SK-N-MC (cell line): ENCODE measurements at regions not wholly inside any gene's neighbourhood (a gene's known extent, or its start where the extent isn't known, plus 50 kb on each side); places are given as distances from the start of the nearest gene placed in this dataset.

ENCODE experiments used
- DNase-seq: peaks from one replicate; pipeline ENCODE4 v3.0.0-alpha.2; 2011; ENCODE audit warnings: low read depth, low spot score
- H3K27ac ChIP-seq: fragments of 200-600 bp; sonication (generic); 2 replicates; pipeline ENCODE4 v1.5.1; 2016; ENCODE audit warnings: mixed run types
- H3K36me3 ChIP-seq: fragments of 200-600 bp; sonication (generic); 2 replicates; pipeline ENCODE4 v1.6.1; 2017; ENCODE audit warnings: antibody characterized with exemption, low read length, mixed read lengths; ENCODE audit not compliant: insufficient read depth
- H3K4me3 ChIP-seq: fragments of 200-600 bp; sonication (generic); 2 replicates; pipeline ENCODE4 v1.5.1; 2016
- H3K9ac ChIP-seq: fragments of 200-600 bp; sonication (generic); 2 replicates; pipeline ENCODE4 v1.8.0; 2017; ENCODE audit warnings: mixed run types, mixed read lengths; ENCODE audit not compliant: insufficient read length
- H3K9me3 ChIP-seq: fragments of 200-600 bp; sonication (generic); 2 replicates; pipeline ENCODE4 v1.6.1; 2017; ENCODE audit warnings: low read depth, mild to moderate bottlenecking, antibody characterized with exemption, low read length, moderate library complexity, mixed read lengths
- EZH2 ChIP-seq: fragments of 200-600 bp; sonication (generic); IDR thresholded peaks from one replicate; pipeline ENCODE4 v1.6.1; 2017; ENCODE audit warnings: antibody characterized with exemption
- FOXP2 ChIP-seq: optimal IDR thresholded peaks from 2 replicates; pipeline ENCODE3; 2011; ENCODE audit warnings: mild to moderate bottlenecking, moderate library complexity; ENCODE audit not compliant: insufficient read depth; ENCODE audit errors: extremely low read length, control extremely low read depth
- POLR2AphosphoS5 ChIP-seq: IDR thresholded peaks from 2 replicates; pipeline ENCODE4 v1.6.1; 2012; ENCODE audit warnings: mild to moderate bottlenecking, low read depth, low read length, borderline replicate concordance

DNA sequence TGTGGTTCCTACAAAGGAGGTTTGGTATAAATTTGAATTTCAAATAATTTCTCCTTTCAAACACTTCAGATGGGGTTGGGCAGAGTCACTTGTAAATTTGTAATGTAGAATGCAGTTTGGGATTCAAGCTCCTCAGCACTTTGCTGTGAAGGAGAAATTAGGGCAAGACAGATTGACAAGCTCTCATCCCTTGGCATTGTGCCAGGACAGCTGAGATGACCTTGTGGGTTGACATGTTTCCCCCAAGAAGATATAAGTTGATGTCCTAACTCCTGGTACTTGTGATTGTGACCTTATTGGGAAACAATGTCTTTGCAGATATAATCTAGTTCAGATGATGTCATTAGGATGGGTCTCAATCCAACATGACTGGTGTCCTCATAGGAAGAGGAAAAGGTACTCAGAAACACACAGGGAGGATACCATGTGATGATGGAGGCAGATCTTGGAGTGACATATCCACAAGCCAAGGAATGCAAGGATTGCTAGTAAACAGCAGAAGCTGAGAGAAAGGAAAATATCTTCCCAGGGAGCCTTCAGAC is 408.3 kb downstream of the MED10 start:
- TF ChIP-seq EZH2 (no peak), POLR2AphosphoS5 (no peak), FOXP2 (no peak)
- no peak for DNase-seq
- Histone ChIP-seq H3K4me3 (no peak overlapping the region), H3K27ac (no peak overlapping the region), H3K9me3 (no peaks in the 10 kb centered on the region), H3K36me3 (no peaks in the 10 kb centered on the region), H3K9ac (no peak overlapping the region)

DNA sequence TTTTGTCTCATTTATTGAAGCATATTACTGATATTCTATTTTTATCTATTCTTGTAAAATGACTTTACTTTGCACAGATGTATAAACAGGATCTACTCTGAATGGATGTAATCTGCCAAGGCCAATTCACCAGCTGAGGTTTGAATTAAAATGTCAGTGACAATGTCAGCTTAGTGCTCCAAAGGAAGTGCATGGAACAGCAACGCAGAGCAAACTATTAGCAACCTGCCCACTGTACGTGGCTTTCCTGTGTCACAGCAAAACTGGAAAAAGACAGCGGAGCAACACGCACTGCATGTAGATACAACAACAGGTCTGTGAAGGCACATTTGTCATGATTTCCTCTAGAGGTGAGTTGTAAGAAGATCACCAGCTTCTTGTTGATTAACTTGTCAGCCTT is 409.4 kb downstream of the MED10 start:
- TF ChIP-seq POLR2AphosphoS5 = no peak
- TF ChIP-seq EZH2 = no peak
- TF ChIP-seq FOXP2 = no peak

DNA sequence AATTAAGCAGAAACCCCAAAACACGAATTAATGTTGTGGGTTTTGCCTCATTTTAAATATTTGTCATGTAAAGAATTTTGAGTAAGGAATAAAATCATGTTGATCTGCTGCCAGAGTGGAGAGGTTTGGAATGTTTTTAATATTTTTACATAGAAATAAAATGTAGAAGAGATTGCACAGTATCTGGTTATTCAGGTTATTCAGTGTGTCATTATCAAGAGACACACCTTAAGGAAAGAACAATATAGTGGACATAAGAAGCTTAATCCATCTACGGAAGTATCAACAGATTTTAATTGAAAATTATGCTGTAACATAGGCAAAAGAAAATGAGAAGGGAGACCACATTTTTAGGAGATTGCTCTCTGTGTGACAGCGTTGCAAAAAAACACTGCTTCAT is 410.4 kb downstream of the MED10 start:
- no peak overlapping the region for H3K27ac ChIP-seq
- H3K36me3 ChIP-seq = no peaks in the 10 kb centered on the region
- H3K9ac ChIP-seq = no peak overlapping the region
- no peak for DNase-seq
- no peak overlapping the region for H3K4me3 ChIP-seq
- H3K9me3 ChIP-seq = no peaks in the 10 kb centered on the region
- no peak for TF ChIP-seq FOXP2
- no peak for TF ChIP-seq POLR2AphosphoS5
- TF ChIP-seq EZH2 = no peak

More for the DNA sequence above, 409.4 kb downstream of the MED10 start:
- Histone ChIP-seq H3K36me3 (no peaks in the 10 kb centered on the region), H3K27ac (no peak overlapping the region), H3K9ac (no peak overlapping the region), H3K4me3 (no peak overlapping the region), H3K9me3 (no peaks in the 10 kb centered on the region)
- DNase-seq = no peak

DNA sequence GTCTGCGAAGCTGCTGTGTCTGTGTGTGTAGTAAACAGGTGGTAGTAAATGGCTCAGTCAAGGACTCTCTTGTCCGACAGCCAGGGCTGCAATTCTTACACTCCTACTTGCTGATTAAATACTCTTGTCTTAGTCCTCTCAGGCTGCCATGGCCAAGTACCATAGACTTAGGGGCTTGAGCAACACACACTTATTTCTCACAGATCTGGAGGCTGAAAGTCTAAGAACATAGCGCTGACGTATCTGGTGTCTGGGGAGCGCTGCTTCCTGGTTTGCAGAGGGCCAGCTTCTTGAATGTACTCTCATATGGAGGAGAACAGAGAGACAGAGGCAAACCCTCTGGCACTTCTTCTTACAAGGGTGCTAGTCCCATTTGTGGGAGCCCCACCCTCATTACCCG is 411.0 kb downstream of the MED10 start:
- TF ChIP-seq EZH2 (no peak), FOXP2 (no peak), POLR2AphosphoS5 (no peak)
- Histone ChIP-seq H3K4me3 (no peak overlapping the region), H3K36me3 (no peaks in the 10 kb centered on the region), H3K9ac (no peak overlapping the region), H3K27ac (no peak overlapping the region), H3K9me3 (no peaks in the 10 kb centered on the region)
- DNase-seq = no peak

DNA sequence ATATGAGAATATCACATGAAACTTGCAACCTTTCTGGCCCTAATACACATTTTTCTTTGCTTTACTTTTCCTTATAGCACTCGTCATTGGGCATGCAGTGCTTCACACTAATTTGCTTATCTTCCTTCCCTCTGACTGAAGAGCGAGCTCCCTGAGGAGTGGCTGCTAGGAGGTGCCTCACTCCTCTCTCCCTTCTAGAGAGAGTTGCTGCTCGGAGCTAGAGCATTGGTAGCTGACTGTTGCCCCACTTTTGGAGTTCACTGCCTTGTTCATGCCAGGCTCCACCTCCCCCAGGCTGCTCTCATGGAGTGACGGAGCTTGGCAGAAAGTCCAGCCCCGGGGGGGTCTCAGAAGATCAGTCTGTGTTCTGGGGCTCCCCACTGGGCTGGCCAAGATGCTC is 413.2 kb downstream of the MED10 start:
- Histone ChIP-seq H3K9me3 (no peaks in the 10 kb centered on the region), H3K4me3 (no peak overlapping the region), H3K9ac (no peak overlapping the region), H3K27ac (no peak overlapping the region), H3K36me3 (no peaks in the 10 kb centered on the region)
- TF ChIP-seq FOXP2 (no peak), POLR2AphosphoS5 (no peak), EZH2 (no peak)
- DNase-seq = no peak

DNA sequence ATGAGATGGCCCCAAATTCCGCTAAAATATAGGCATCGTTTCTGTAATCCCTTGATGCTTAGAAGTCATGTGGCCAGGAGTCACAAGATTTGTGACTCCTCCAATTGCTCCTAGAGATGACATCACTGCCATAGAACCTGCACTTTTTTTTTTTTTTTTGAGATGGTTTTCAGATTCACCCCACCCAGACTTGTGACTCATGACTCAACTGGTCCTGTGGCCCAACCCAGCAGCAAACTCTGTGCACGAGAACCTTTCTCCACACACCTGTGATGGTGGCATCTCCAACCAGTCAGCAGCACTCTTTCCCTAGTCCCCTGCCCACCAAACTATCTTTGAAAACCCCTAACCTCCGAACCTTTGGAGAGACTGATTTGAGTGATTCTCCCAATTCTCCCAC is 414.0 kb downstream of the MED10 start:
- Histone ChIP-seq H3K9me3 (no peaks in the 10 kb centered on the region), H3K36me3 (no peaks in the 10 kb centered on the region), H3K27ac (no peak overlapping the region), H3K9ac (no peak overlapping the region), H3K4me3 (no peak overlapping the region)
- DNase-seq = no peak
- TF ChIP-seq EZH2 = no peak
- TF ChIP-seq FOXP2 = no peak
- no peak for TF ChIP-seq POLR2AphosphoS5

DNA sequence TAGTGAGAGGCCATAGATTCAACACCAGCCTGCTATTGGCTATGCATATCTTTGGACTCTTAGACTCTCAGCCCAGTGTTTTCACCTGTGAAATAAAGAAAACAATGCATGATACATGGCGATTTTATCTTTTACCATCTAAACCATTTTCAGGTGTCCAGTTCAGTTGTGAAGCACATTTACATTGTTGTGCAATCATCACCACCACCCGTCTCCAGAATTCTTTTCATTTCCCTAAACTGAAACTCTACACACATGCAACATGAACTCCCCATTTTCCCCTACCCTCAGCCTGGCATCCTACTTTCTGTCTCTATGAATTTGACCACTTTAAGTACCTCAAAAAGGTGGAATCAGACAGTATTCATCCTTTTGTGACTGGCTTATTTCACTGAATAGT is 420.6 kb downstream of the MED10 start:
- DNase-seq = no peak
- TF ChIP-seq FOXP2 (no peak), POLR2AphosphoS5 (no peak), EZH2 (no peak)
- Histone ChIP-seq H3K36me3 (no peaks in the 10 kb centered on the region), H3K9ac (no peak overlapping the region), H3K4me3 (no peak overlapping the region), H3K27ac (no peak overlapping the region), H3K9me3 (no peaks in the 10 kb centered on the region)

DNA sequence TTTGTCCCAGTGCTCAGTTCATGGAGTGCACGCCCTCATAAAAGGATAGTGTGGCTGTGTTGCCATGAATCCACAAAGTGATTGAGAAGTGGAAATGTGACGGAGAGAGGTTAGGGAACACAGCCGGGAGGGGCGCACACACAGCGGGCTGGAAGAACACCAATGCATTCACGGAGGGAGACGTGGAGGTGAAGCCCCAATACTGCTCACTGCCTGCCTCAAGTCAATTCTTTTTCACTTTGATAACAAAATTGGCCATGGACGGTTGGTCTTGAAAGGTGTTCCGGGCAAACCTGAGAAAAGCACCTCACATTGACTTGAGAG is 424.1 kb downstream of the MED10 start:
- Histone ChIP-seq H3K9ac (no peak overlapping the region), H3K36me3 (no peaks in the 10 kb centered on the region), H3K27ac (no peak overlapping the region), H3K4me3 (no peak overlapping the region), H3K9me3 (no peaks in the 10 kb centered on the region)
- no peak for DNase-seq
- TF ChIP-seq EZH2 (no peak), POLR2AphosphoS5 (no peak), FOXP2 (no peak)

DNA sequence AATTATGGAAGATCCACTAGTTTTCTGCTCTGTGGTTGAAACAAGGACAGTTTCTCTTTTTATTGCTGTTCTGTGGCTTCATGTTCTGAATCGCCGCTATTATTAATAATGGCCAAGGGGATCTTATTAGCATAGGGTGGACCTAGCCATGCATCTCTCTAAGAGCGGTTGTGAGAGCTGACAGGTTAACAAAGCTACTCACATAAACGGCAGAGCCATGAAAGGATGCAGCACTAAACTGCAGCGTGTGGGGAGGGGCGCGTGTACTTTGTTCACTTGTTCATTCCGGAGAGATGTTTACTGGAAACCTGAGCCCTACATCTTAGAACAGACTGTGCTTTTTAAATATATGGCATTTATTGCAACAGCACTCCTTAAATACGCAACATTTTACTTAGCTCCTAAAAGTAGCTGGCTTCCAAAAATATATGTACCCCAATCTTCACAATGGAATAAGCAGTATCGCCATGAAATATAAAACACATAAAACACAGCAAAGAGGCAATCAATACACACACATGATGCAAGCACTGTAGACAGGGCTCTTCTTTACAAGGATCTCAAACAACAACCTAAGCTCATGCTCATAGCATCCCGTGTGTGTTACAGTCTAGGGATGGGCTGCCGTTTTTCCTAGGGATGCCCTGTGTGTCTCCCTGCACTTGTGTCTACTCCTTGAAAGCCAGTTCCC is 424.6 kb downstream of the MED10 start:
- Histone ChIP-seq H3K9ac (no peak overlapping the region), H3K4me3 (no peak overlapping the region), H3K36me3 (no peaks in the 10 kb centered on the region), H3K27ac (no peak overlapping the region), H3K9me3 (no peaks in the 10 kb centered on the region)
- TF ChIP-seq POLR2AphosphoS5 = no peak
- TF ChIP-seq EZH2 = no peak
- no peak for TF ChIP-seq FOXP2
- DNase-seq = no peak
